Peyer's patch (tissue), 4 donors: ENCODE measurements at regions not wholly inside any gene's neighbourhood (a gene's known extent, or its start where the extent isn't known, plus 50 kb on each side); places are given as distances from the start of the nearest gene placed in this dataset.

Experiments used
- CTCF ChIP-seq, 6 experiments: fragments of 450-650 bp in 4 of 6; fragments of 200-600 bp in 2 of 6; sonication (generic) in 1 of 6; IDR thresholded peaks; one replicate each; pipeline ENCODE4 v1.5.1; 2017 to 2019; ENCODE audit warnings: antibody characterized with exemption in 6 of 6, mild to moderate bottlenecking in 3 of 6, moderate library complexity in 1 of 6
- POLR2A ChIP-seq, 2 donors: fragments of 450-650 bp; IDR thresholded peaks; one replicate each; pipeline ENCODE4 v1.5.1; 2017; ENCODE audit warnings: antibody characterized with exemption in 2 of 2, mild to moderate bottlenecking in 2 of 2, moderate library complexity in 2 of 2

- TF ChIP-seq POLR2A (IDR thresholded peaks at IDR 0.05), result no peak
- no peak for TF ChIP-seq CTCF (IDR thresholded peaks at IDR 0.05)
Measured at GRCh38 chr13:88541994-88542393, 870.8 kb downstream of the SLITRK5 start.
